Mononuclear cell (primary cell): ENCODE measurements at regions not wholly inside any gene's neighbourhood (a gene's known extent, or its start where the extent isn't known, plus 50 kb on each side); places are given as distances from the start of the nearest gene placed in this dataset.

Experiments
- H3K27me3 ChIP-seq: 2 replicates; pipeline ENCODE4 v1.6.0; 2011; ENCODE audit warnings: low read length, control low read depth; ENCODE audit not compliant: insufficient read depth
- H3K4me1 ChIP-seq: 2 replicates; pipeline ENCODE4 v1.5.1; 2011; ENCODE audit warnings: mild to moderate bottlenecking, low read length, control low read depth; ENCODE audit not compliant: insufficient read depth
- H3K4me3 ChIP-seq: 2 replicates; pipeline ENCODE4 v1.5.1; 2011; ENCODE audit warnings: mild to moderate bottlenecking, low read length, moderate library complexity
- H3K9me3 ChIP-seq: 2 replicates; pipeline ENCODE4 v1.5.1; 2011; ENCODE audit warnings: low read depth, mild to moderate bottlenecking, control low read depth, low read length

GRCh38 chr12:61523276-61523992 lies 736.8 kb upstream of the USP15 start:
- Histone ChIP-seq H3K9me3 (no peaks in the 10 kb centered on the region), H3K4me1 (no peaks in the 10 kb centered on the region), H3K27me3 (no peaks in the 10 kb centered on the region), H3K4me3 (no peak overlapping the region)

GRCh38 chr12:61524851-61525250 lies 735.4 kb upstream of the USP15 start:
- Histone ChIP-seq H3K4me1 (no peaks in the 10 kb centered on the region), H3K9me3 (no peaks in the 10 kb centered on the region), H3K4me3 (no peak overlapping the region), H3K27me3 (no peaks in the 10 kb centered on the region)

- Histone ChIP-seq H3K4me1 (no peaks in the 10 kb centered on the region), H3K4me3 (no peak overlapping the region), H3K9me3 (no peaks in the 10 kb centered on the region), H3K27me3 (no peaks in the 10 kb centered on the region)
Observed at GRCh38 chr12:61525331-61525730, 734.9 kb upstream of the USP15 start.

GRCh38 chr12:61530456-61530855 lies 729.7 kb upstream of the USP15 start:
- Histone ChIP-seq H3K4me3 (no peak overlapping the region), H3K27me3 (no peaks in the 10 kb centered on the region), H3K9me3 (no peaks in the 10 kb centered on the region), H3K4me1 (no peaks in the 10 kb centered on the region)

GRCh38 chr12:61531195-61531594 lies 729.0 kb upstream of the USP15 start:
- Histone ChIP-seq H3K9me3 (no peaks in the 10 kb centered on the region), H3K27me3 (no peaks in the 10 kb centered on the region), H3K4me3 (no peak overlapping the region), H3K4me1 (no peaks in the 10 kb centered on the region)

GRCh38 chr12:61536117-61536516 lies 724.1 kb upstream of the USP15 start:
- Histone ChIP-seq H3K27me3 (no peaks in the 10 kb centered on the region), H3K4me3 (no peak overlapping the region), H3K4me1 (no peaks in the 10 kb centered on the region), H3K9me3 (no peaks in the 10 kb centered on the region)

GRCh38 chr12:61536525-61536924 lies 723.7 kb upstream of the USP15 start:
- H3K4me1 ChIP-seq, result no peaks in the 10 kb centered on the region
- H3K27me3 ChIP-seq, result no peaks in the 10 kb centered on the region
- no peaks in the 10 kb centered on the region for H3K9me3 ChIP-seq
- H3K4me3 ChIP-seq, result no peak overlapping the region

GRCh38 chr12:61538951-61539350 lies 721.3 kb upstream of the USP15 start:
- Histone ChIP-seq H3K9me3 (no peaks in the 10 kb centered on the region), H3K4me1 (no peaks in the 10 kb centered on the region), H3K27me3 (no peaks in the 10 kb centered on the region), H3K4me3 (no peak overlapping the region)

GRCh38 chr12:61542551-61542950 lies 717.7 kb upstream of the USP15 start:
- Histone ChIP-seq H3K27me3 (no peaks in the 10 kb centered on the region), H3K4me3 (no peak overlapping the region), H3K4me1 (no peaks in the 10 kb centered on the region), H3K9me3 (no peaks in the 10 kb centered on the region)

GRCh38 chr12:61546296-61546695 lies 713.9 kb upstream of the USP15 start:
- H3K27me3 ChIP-seq, result no peaks in the 10 kb centered on the region
- H3K4me1 ChIP-seq, result no peaks in the 10 kb centered on the region
- H3K9me3 ChIP-seq, result no peaks in the 10 kb centered on the region
- H3K4me3 ChIP-seq, result no peak overlapping the region

GRCh38 chr12:61553091-61553490 lies 707.1 kb upstream of the USP15 start:
- no peaks in the 10 kb centered on the region for H3K4me1 ChIP-seq
- no peaks in the 10 kb centered on the region for H3K9me3 ChIP-seq
- no peak overlapping the region for H3K4me3 ChIP-seq
- no peaks in the 10 kb centered on the region for H3K27me3 ChIP-seq

- H3K9me3 ChIP-seq, result no peaks in the 10 kb centered on the region
- H3K27me3 ChIP-seq, result no peaks in the 10 kb centered on the region
- no peaks in the 10 kb centered on the region for H3K4me1 ChIP-seq
- H3K4me3 ChIP-seq, result no peak overlapping the region
Observed at GRCh38 chr12:61554268-61555008, 705.8 kb upstream of the USP15 start.

- no peaks in the 10 kb centered on the region for H3K27me3 ChIP-seq
- H3K9me3 ChIP-seq, result no peaks in the 10 kb centered on the region
- H3K4me3 ChIP-seq, result no peak overlapping the region
- H3K4me1 ChIP-seq, result no peaks in the 10 kb centered on the region
Observed at GRCh38 chr12:61563665-61564450, 696.3 kb upstream of the USP15 start.

GRCh38 chr12:61564466-61564865 lies 695.7 kb upstream of the USP15 start:
- Histone ChIP-seq H3K4me3 (no peak overlapping the region), H3K9me3 (no peaks in the 10 kb centered on the region), H3K4me1 (no peaks in the 10 kb centered on the region), H3K27me3 (no peaks in the 10 kb centered on the region)

GRCh38 chr12:61566183-61566582 lies 694.0 kb upstream of the USP15 start:
- no peaks in the 10 kb centered on the region for H3K9me3 ChIP-seq
- H3K4me1 ChIP-seq, result no peaks in the 10 kb centered on the region
- H3K27me3 ChIP-seq, result no peaks in the 10 kb centered on the region
- no peak overlapping the region for H3K4me3 ChIP-seq
